DMS 273 (cell line): ENCODE measurements at regions not wholly inside any gene's neighbourhood (a gene's known extent, or its start where the extent isn't known, plus 50 kb on each side); places are given as distances from the start of the nearest gene placed in this dataset.

Source experiments
- DNase-seq: peaks from one replicate; lab custom pipeline; 2025; ENCODE audit not compliant: unreplicated experiment; lab: John Stamatoyannopoulos, UW

DNA sequence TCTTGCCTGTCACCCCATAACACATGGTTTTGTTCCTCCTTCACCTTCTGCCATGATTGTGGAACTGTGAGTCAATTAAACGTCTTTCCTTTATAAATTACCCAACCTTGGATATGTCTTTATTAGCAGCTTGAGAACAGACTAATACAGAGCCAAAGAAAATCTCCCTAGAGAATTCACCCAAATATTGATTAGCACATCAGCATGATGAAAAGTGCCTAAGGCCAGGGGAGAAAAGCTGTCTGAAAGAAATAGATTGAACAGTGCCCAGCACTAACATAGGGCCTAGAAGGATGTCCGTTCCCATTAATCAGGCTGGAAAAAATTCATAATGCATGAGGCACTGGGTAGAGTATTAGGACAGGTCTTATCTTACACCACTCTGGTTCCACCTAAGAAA lies 111.9 kb upstream of the CALN1 start:
- no peak for DNase-seq

DNA sequence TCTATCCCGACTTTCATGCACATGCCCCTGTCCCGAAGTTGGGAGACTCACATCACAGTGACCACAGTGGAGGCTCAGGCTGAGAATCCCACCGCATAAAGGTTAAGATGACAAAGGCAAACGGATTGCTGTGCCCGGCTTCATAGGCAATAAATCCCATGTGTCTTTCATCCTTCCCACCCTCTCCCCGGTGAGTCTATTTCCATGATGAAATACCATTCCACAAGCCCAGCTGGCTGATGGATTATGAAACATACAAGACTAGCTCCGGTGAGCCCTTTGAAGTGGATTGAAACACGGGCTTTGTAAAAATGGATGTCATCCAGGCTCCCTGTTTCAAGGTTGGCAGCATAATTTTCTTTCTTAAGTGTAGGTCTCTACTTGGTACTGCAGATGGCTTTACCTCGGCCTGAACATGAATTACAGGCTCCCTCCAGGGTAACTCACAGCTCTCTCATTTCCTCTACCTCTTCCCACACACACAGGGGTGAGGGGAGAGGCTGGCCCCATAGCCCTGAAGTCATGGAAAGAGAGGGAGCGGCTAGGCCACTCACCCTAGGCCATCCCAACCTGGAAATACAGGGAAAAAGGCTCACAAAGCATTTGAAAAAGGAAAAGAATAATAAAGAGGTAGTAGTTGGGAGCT lies 92.0 kb upstream of the CALN1 start:
- DNase-seq = no peak

DNA sequence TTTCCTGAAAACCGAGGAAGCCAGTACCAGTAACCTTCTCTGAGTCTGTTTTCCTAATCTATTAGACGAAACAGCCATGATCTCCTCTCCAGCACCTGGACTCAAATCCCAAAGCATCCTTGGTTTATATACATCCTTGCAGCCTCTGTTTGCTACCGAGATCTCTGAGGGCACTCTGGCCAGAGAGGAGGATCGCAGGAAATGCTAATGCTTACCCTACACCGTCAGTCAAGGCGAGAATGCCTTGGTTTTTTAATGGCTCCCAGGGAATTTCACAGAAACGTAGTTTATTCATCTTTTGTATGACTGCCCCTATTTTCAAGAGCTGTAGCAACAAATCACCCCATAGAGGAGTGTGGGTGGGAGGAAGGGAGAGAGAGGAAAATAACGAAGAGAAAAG lies 91.5 kb upstream of the CALN1 start:
- DNase-seq = no peak

GRCh38 chr7:72494807-72495206 lies 82.7 kb upstream of the CALN1 start:
- no peak for DNase-seq

GRCh38 chr7:72493850-72494661 lies 81.9 kb upstream of the CALN1 start:
- DNase-seq = peak; percentile 93

DNA sequence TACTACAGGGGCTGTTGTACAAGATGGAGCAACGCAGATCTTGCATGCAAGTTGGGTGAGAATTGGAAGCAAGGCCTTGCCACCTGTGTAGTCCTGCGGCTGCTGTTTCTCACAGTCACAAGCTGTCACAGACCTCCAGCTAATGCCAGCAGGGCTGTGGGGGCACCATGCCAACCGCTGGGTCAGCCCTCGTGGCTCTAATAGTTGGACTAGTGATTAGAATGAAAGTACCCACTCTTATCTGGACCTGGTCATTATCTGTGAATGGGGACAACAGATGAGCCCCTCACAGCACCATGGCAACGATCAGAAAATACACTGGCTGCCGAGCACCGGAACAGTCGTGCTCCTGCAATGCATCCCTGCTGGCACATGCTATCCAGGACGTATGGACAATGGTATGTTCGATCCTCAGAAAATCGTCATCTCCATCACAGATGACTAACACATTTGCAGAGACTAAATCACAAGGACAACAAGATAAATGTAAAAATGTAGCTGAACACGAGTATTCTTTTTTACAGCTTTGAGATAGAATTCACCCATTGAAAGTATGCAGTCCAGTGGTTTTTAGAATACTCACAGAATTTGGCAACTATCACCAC lies 80.4 kb upstream of the CALN1 start:
- DNase-seq = peak; percentile 55

DNA sequence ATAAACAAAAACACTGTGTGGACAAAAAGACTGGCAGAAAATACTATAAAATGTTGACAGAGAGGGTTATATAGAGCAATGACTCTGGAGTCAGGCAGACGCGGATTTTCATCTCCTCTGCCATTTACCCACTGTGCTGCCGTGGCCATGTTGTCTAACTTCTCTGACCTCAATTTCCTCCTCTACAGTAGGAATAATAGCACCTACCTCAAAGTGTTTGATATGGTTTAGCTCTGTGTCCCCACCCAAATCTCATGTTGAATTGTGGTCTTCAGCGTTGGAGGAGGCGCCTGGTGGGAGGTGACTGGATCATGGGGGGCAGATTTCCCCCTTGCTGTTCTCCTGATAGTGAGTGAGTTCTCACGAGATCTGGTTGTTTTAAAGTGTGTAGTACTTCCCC lies 78.2 kb upstream of the CALN1 start:
- DNase-seq = no peak

DNA sequence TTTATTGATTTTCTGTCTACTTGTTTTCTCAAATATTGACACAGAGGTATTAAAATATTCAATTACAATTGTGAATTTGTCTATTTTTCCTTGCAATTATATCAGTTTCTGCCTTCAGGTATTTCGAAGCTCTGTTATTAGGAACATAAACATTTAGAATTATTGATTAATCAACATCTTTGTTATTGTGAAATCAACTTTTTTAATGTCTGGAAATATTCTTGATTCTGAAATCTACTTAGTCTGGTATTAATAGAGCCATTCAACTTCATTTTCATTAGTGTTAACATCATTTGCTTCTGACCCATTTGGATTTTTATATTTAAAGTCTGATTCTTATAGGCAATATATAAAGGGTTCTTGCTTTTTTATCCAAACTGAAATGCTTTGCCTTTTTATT lies 69.8 kb upstream of the CALN1 start:
- no peak for DNase-seq

DNA sequence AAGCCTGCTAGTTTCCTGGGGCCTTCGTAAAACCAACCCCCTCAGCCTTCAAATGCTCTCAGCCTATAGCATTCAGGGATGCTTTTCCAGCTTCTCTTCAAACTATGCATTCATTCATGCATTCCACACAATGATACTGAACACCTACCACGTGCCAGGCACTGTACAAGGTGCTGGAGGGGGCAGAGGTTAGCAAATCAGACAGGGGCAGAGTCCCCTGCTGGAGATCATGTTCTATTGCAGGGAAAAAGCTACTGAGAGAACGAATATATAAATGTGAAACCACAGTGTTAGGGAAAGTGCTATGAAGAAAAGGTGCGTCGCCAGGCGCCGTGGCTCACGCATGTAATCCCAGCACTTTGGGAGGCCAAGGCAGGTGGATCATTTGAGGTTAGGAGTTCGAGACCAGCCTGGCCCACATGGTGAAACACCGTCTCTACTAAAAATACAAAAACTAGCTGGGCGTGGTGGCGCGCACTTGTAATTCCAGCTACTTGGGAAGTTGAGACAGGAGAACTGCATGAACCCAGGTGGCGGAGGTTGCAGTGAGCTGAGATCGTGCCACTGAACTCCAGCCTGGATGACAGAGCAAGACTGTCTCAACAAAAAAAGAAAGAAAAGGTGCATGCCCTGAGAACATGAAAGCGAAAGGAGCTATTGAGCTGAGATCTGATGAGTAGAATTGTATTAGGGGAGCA lies 64.6 kb upstream of the CALN1 start:
- DNase-seq = peak; percentile 26

DNA sequence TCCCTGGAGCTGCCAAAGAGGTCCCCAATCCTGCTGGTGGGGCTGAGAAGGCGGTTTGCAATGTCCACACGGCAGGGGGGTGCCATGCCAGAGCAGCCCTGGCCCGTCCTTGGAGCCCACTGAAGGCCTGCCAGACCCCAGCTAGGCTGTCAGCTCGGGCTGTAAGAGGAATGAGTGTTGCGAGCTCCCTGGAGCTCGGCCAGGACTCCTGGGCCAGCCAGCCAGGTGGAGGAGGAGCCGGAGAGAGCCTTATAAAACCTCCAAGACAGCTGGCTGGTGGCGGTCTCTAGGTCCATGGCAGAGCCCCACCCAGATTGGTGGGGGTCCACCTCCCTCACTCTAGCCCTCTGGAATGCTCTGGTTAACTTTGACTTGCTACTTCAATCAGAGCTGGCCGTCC lies 55.1 kb upstream of the CALN1 start:
- peak; percentile 54 for DNase-seq

GRCh38 chr7:72466797-72467196 lies 54.7 kb upstream of the CALN1 start:
- no peak for DNase-seq

- no peak for DNase-seq
These were observed 53.4 kb upstream of the CALN1 start for GRCh38 chr7:72465521-72465920.

- no peak for DNase-seq
These were observed 50.2 kb upstream of the CALN1 start for GRCh38 chr7:72462311-72462710.
